HK-2 (cell line): ENCODE measurements at regions not wholly inside any gene's neighbourhood (a gene's known extent, or its start where the extent isn't known, plus 50 kb on each side); places are given as distances from the start of the nearest gene placed in this dataset.
"Not testable (repeated sequence)": the region's sequence is repeated elsewhere in the genome, so short reads cannot be mapped to it uniquely, and the experiment has no call there.

Source experiments
- DNase-seq: peaks from one replicate; pipeline ENCODE4 v3.0.0-alpha.2; 2018; ENCODE audit not compliant: unreplicated experiment

DNA sequence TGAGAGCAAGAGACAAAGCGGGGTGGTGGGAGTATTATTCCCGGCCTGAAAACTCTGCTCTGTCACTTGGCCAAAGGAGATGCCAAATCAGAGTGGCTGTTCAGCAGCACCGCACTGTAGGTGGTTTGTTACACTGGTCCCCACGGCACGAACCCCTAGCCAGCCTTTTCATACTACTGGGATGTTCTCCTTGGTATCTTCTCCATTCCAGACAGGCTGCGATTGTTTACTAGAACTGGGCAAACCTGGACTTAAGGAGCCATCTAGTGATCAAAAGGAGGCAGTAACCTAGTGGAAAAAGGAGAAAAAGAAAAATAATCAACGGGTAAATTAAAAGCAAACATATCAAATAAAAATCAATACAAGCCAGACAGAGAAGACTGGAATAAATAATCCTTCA is 58.9 kb upstream of the TMTC2 start:
- no peak for DNase-seq

- DNase-seq: not testable (repeated sequence)
Measured at GRCh38 chr12:82634495-82635258, 52.0 kb upstream of the TMTC2 start.

- DNase-seq: no peak
Measured at GRCh38 chr12:82635263-82635662, 51.4 kb upstream of the TMTC2 start.
